ENCODE measurements at regions not wholly inside any gene's neighbourhood (a gene's known extent, or its start where the extent isn't known, plus 50 kb on each side); places are given as distances from the start of the nearest gene placed in this dataset.

GRCh38 chr12:131583090-131583712 is 127.7 kb upstream of the SFSWAP start:
- no peak for DNase-seq (ENCODE audit: low read depth)
- H3K36me3 ChIP-seq (ENCODE audit: control insufficient read depth, insufficient read depth, low read length) = no peaks in the 10 kb centered on the region
- TF ChIP-seq, protein P1, sequence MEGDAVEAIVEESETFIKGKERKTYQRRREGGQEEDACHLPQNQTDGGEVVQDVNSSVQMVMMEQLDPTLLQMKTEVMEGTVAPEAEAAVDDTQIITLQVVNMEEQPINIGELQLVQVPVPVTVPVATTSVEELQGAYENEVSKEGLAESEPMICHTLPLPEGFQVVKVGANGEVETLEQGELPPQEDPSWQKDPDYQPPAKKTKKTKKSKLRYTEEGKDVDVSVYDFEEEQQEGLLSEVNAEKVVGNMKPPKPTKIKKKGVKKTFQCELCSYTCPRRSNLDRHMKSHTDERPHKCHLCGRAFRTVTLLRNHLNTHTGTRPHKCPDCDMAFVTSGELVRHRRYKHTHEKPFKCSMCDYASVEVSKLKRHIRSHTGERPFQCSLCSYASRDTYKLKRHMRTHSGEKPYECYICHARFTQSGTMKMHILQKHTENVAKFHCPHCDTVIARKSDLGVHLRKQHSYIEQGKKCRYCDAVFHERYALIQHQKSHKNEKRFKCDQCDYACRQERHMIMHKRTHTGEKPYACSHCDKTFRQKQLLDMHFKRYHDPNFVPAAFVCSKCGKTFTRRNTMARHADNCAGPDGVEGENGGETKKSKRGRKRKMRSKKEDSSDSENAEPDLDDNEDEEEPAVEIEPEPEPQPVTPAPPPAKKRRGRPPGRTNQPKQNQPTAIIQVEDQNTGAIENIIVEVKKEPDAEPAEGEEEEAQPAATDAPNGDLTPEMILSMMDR (IDR thresholded peaks at IDR 0.05; ENCODE audit: insufficient read depth, low read length, poor library complexity, severe bottlenecking) = no peak
- H3K27me3 ChIP-seq (ENCODE audit: control insufficient read depth, insufficient read depth, low read length) = no peaks in the 10 kb centered on the region
- H3K4me3 ChIP-seq (ENCODE audit: low read depth, low read length) = no peak overlapping the region

DNA sequence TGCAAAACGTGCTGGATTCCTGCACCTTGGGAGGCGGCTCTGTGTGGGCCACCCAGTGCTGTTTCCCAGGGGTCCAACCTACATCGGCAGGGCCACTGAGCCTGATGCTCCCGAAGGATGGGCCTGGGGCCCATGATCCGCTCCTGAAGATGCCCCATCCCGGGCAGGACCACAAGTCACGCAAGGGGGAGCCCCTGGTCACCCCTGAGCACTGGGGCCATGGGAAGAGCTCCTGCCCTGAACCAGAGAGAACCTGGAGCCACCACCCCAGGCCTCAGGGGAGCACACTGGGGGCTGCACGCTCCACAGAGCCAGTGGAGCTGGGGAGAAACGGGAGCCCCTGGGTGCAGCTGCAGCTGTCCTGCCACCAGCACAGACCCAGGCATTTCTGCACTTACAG is 124.6 kb upstream of the SFSWAP start:
- Histone ChIP-seq H3K36me3 (ENCODE audit: control insufficient read depth, insufficient read depth, low read length) (no peaks in the 10 kb centered on the region), H3K27me3 (ENCODE audit: control insufficient read depth, insufficient read depth, low read length) (no peaks in the 10 kb centered on the region), H3K4me3 (ENCODE audit: low read depth, low read length) (no peak overlapping the region)
- TF ChIP-seq, protein P1 (IDR thresholded peaks at IDR 0.05; ENCODE audit: insufficient read depth, low read length, poor library complexity, severe bottlenecking) = no peak
- DNase-seq (ENCODE audit: low read depth) = no peak

DNA sequence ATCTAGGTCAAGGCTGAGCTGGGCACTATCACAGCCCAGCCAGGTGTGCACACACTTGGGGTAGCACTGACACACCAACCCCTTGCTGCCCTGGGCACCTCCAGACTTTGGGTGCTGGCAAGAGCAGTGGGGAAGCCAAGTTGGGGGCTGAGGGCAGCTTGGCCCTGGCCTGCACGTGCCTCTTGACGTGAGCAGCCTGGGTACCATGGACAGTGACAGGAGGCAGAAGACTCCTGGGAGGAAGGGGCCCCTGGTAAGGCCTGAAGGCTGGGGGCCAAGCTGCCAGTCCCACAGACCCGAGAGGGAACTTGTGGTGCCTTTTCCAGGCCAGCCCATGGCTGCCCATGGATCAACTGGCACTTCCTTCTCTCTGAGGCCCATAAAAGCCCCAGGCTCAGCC is 124.1 kb upstream of the SFSWAP start:
- no peaks in the 10 kb centered on the region for H3K27me3 ChIP-seq (ENCODE audit: control insufficient read depth, insufficient read depth, low read length)
- TF ChIP-seq, protein P1 (IDR thresholded peaks at IDR 0.05; ENCODE audit: insufficient read depth, low read length, poor library complexity, severe bottlenecking) = no peak
- no peaks in the 10 kb centered on the region for H3K36me3 ChIP-seq (ENCODE audit: control insufficient read depth, insufficient read depth, low read length)
- H3K4me3 ChIP-seq (ENCODE audit: low read depth, low read length) = no peak overlapping the region
- DNase-seq (ENCODE audit: low read depth) = no peak

DNA sequence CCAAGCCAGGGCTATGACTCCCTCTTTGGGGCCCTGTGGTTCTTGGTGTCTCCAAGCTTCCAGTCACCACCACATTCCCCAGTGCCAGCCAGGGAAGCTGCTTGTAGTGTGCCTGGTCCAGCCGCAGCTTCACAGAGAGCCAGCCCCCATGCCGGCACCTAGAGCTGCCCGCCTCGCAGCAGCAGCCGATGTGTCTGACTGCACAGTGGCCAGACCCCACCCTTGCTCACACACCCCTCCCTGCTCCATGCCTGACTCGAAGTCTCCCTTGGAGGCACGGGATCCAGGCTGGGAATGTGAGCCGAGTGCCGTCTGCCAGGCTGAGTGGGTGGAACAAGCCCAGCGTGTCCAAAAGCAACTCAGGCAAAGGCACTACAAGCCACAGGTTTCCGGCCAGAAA is 123.3 kb upstream of the SFSWAP start:
- TF ChIP-seq, protein P1 (IDR thresholded peaks at IDR 0.05; ENCODE audit: insufficient read depth, low read length, poor library complexity, severe bottlenecking) = no peak
- no peak for DNase-seq (ENCODE audit: low read depth)
- no peaks in the 10 kb centered on the region for H3K27me3 ChIP-seq (ENCODE audit: control insufficient read depth, insufficient read depth, low read length)
- H3K4me3 ChIP-seq (ENCODE audit: low read depth, low read length) = no peak overlapping the region
- H3K36me3 ChIP-seq (ENCODE audit: control insufficient read depth, insufficient read depth, low read length) = no peaks in the 10 kb centered on the region

DNA sequence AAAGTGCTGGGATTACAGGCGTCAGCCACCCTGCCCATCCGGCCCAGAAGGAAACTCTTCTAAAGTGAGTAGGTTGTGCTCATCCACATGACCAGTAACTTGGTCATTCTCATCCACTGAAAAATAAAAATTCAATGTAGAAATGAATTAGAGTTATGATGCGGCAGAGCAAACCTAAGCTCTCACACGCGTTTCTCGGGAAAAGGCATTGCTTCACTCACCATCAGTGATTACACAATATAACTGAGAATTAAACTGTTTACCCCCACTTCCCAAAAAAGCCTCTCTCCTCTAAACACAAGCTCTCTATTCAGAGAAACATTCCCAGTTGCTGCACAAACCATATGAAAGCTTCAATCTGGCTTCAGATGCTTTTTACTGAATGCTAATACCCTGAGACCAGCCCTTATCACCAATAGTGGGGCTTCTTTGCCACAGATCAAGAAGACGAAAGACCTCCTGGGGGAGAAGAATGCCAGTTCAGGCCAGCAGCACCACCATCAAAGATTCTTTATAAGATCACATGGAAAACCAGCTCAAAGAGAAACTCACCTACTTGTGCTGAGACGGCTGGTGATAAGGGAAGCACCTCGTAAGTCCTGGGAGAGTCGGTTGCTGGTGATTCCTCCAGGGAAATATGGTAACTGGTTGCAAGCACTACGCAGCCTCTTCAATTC is 121.5 kb upstream of the SFSWAP start:
- TF ChIP-seq, protein P1 (IDR thresholded peaks at IDR 0.05; ENCODE audit: insufficient read depth, low read length, poor library complexity, severe bottlenecking) = no peak
- H3K27me3 ChIP-seq (ENCODE audit: control insufficient read depth, insufficient read depth, low read length) = no peaks in the 10 kb centered on the region
- H3K4me3 ChIP-seq (ENCODE audit: low read depth, low read length) = no peak overlapping the region
- H3K36me3 ChIP-seq (ENCODE audit: control insufficient read depth, insufficient read depth, low read length) = no peaks in the 10 kb centered on the region
- no peak for DNase-seq (ENCODE audit: low read depth)

DNA sequence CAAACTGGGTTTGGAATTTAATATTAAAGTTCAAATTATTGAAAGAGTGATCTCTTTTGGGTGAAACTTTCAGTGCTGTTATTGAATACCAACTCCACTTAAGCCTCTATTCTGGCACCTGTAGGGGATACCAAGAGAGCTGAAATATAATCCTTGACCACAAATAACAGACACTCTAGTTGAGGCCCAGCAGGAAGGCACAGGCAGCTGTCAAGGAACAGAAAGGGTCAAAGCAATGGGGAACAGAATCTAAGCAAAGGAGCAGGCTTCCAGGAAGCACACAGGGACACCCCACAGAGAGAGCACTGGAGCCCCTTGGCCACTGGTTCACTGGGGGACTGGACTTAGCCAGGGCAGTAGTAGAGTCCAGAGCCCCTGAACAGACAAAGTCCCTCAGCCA is 120.9 kb upstream of the SFSWAP start:
- DNase-seq (ENCODE audit: low read depth) = no peak
- Histone ChIP-seq H3K27me3 (ENCODE audit: control insufficient read depth, insufficient read depth, low read length) (no peaks in the 10 kb centered on the region), H3K36me3 (ENCODE audit: control insufficient read depth, insufficient read depth, low read length) (no peaks in the 10 kb centered on the region), H3K4me3 (ENCODE audit: low read depth, low read length) (no peak overlapping the region)
- TF ChIP-seq, protein P1 (IDR thresholded peaks at IDR 0.05; ENCODE audit: insufficient read depth, low read length, poor library complexity, severe bottlenecking) = no peak
